SW 1271 (cell line): ENCODE measurements at regions not wholly inside any gene's neighbourhood (a gene's known extent, or its start where the extent isn't known, plus 50 kb on each side); places are given as distances from the start of the nearest gene placed in this dataset.
"Not testable (repeated sequence)": the region's sequence is repeated elsewhere in the genome, so short reads cannot be mapped to it uniquely, and the experiment has no call there.

Experiments used
- DNase-seq, 2 experiments: peaks; one replicate each; lab custom pipeline; 2025; lab: John Stamatoyannopoulos, UW

- DNase-seq = no peak
Measured at GRCh38 chr4:155444721-155445120, 68.0 kb upstream of the MAP9 start.

GRCh38 chr4:155442267-155443105 lies 65.7 kb upstream of the MAP9 start:
- peak in 1 of 2 experiments; percentile 17 for DNase-seq

- DNase-seq = no peak
Measured at GRCh38 chr4:155441475-155441874, 64.7 kb upstream of the MAP9 start.

GRCh38 chr4:155439760-155440159 lies 63.0 kb upstream of the MAP9 start:
- DNase-seq = not testable (repeated sequence)

- no peak for DNase-seq
Measured at GRCh38 chr4:155434904-155435303, 58.1 kb upstream of the MAP9 start.

- no peak for DNase-seq
Measured at GRCh38 chr4:155434366-155434765, 57.6 kb upstream of the MAP9 start.

GRCh38 chr4:155433636-155434360 lies 57.0 kb upstream of the MAP9 start:
- no peak for DNase-seq

- DNase-seq = no peak
Measured at GRCh38 chr4:155430895-155431795, 54.4 kb upstream of the MAP9 start.

GRCh38 chr4:155428128-155428527 lies 51.4 kb upstream of the MAP9 start:
- DNase-seq = no peak

GRCh38 chr4:155426953-155427352 lies 50.2 kb upstream of the MAP9 start:
- no peak for DNase-seq
